K562 (cell line): ENCODE measurements at regions not wholly inside any gene's neighbourhood (a gene's known extent, or its start where the extent isn't known, plus 50 kb on each side); places are given as distances from the start of the nearest gene placed in this dataset.

Experiments used
- CHD7 ChIP-seq: fragments of 200-600 bp; sonication (generic); IDR thresholded peaks from one replicate; pipeline ENCODE4 v1.6.1; 2012; ENCODE audit warnings: mild to moderate bottlenecking, low read depth, low read length, inconsistent platforms
- COPS2 ChIP-seq: fragments of 450-650 bp; conservative IDR thresholded peaks from 2 replicates; pipeline ENCODE4 v1.6.1; 2016; ENCODE audit warnings: mild to moderate bottlenecking, moderate library complexity
- DEAF1 ChIP-seq: fragments of 450-650 bp; formaldehyde crosslinking; IDR thresholded peaks from 2 replicates; pipeline ENCODE4 v1.4.0; 2020; ENCODE audit warnings: mild to moderate bottlenecking, moderate library complexity
- FOXJ2 ChIP-seq: fragments of 200-800 bp; sonication (Bioruptor generic); IDR thresholded peaks from 2 replicates; pipeline ENCODE4 v1.6.1; 2016; ENCODE audit warnings: missing genetic modification characterization, missing compliant biosample characterization
- NCOR1 ChIP-seq: fragments of 450-650 bp; IDR thresholded peaks from 2 replicates; pipeline ENCODE4 v1.6.1; 2016; ENCODE audit warnings: mild to moderate bottlenecking, moderate library complexity

GRCh38 chr7:155183655-155184054 is 113.5 kb downstream of the HTR5A start (continued):
- no peak for TF ChIP-seq CHD7
- TF ChIP-seq NCOR1 = no peak
- TF ChIP-seq FOXJ2 (tag) = no peak
- TF ChIP-seq COPS2 = no peak
- no peak for TF ChIP-seq DEAF1 (CRISPR knock-in tag)
